Activated T-cell treated with anti-CD3 and anti-CD28 coated beads, Interleukin-2, amount 50 U/mL, for 72 hours (primary cell): ENCODE measurements at regions not wholly inside any gene's neighbourhood (a gene's known extent, or its start where the extent isn't known, plus 50 kb on each side); places are given as distances from the start of the nearest gene placed in this dataset.
A peak's percentile ranks its signal among the peaks of the same experiment; 100 is the strongest.
"Not testable (repeated sequence)": the region's sequence is repeated elsewhere in the genome, so short reads cannot be mapped to it uniquely, and the experiment has no call there.

Experiments used
- ATAC-seq, 2 donors: fragments of 150-1000 bp; cut with Tn5 transposase; replicated peaks in 1 of 2; 2 replicates each; pipeline ENCODE4 v1.10.0; 2021; ENCODE audit warnings: moderate library complexity in 2 of 2, mild to moderate bottlenecking in 1 of 2
- DNase-seq, 2 donors: peaks; one replicate each; pipeline ENCODE4 v3.0.0; 2021 to 2022; ENCODE audit warnings: mixed read lengths in 1 of 2
- H3K27ac Mint-ChIP-seq: one replicate; pipeline ENCODE4 v1.8.0; 2022; ENCODE audit warnings: mild to moderate bottlenecking, moderate library complexity, mixed read lengths
- H3K27me3 Mint-ChIP-seq: one replicate; pipeline ENCODE4 v1.8.0; 2022; ENCODE audit warnings: low read depth, mixed read lengths
- H3K36me3 Mint-ChIP-seq, 2 donors: one replicate each; pipeline ENCODE4 v1.8.0; 2022; ENCODE audit warnings: mixed read lengths in 2 of 2, mild to moderate bottlenecking in 1 of 2; ENCODE audit not compliant: insufficient read depth in 2 of 2
- H3K4me1 Mint-ChIP-seq: one replicate; pipeline ENCODE4 v1.8.0; 2022; ENCODE audit warnings: low read depth, mixed read lengths
- H3K4me3 Mint-ChIP-seq, 2 donors: one replicate each; pipeline ENCODE4 v1.8.0; 2022; ENCODE audit warnings: mild to moderate bottlenecking in 2 of 2, mixed read lengths in 2 of 2, moderate library complexity in 2 of 2
- H3K9me3 Mint-ChIP-seq, 2 donors: one replicate each; pipeline ENCODE4 v1.8.0; 2022; ENCODE audit warnings: mixed read lengths in 2 of 2

- Mint-ChIP-seq H3K36me3 (no peaks in the 10 kb centered on the region), H3K9me3 (peaks cover 0 to 2% of the 10 kb centered on the region in 2 donors), H3K4me1 (no peaks in the 10 kb centered on the region), H3K27me3 (no peaks in the 10 kb centered on the region), H3K4me3 (no peak overlapping the region), H3K27ac (no peak overlapping the region)
- ATAC-seq = no peak
- DNase-seq = no peak
Observed at GRCh38 chr1:57576756-57577155, 152.9 kb upstream of the DAB1 start.

GRCh38 chr1:57572016-57572415, 148.2 kb upstream of the DAB1 start:
- H3K4me3 Mint-ChIP-seq = no peak overlapping the region
- no peak for ATAC-seq
- no peaks in the 10 kb centered on the region for H3K27me3 Mint-ChIP-seq

GRCh38 chr1:57558066-57558465, 134.2 kb upstream of the DAB1 start:
- H3K4me1 Mint-ChIP-seq, H3K4me3 Mint-ChIP-seq, H3K27me3 Mint-ChIP-seq, H3K9me3 Mint-ChIP-seq, H3K36me3 Mint-ChIP-seq, DNase-seq, H3K27ac Mint-ChIP-seq, ATAC-seq: not testable (repeated sequence)

More at GRCh38 chr1:57572016-57572415, 148.2 kb upstream of the DAB1 start:
- H3K4me1 Mint-ChIP-seq = no peaks in the 10 kb centered on the region
- DNase-seq = no peak
- peaks cover 0 to 2% of the 10 kb centered on the region in 2 donors for H3K9me3 Mint-ChIP-seq
- no peak overlapping the region for H3K27ac Mint-ChIP-seq
- H3K36me3 Mint-ChIP-seq = no peaks in the 10 kb centered on the region

GRCh38 chr1:57553666-57554065, 129.8 kb upstream of the DAB1 start:
- Mint-ChIP-seq H3K27ac (no peak overlapping the region), H3K4me1 (no peaks in the 10 kb centered on the region), H3K4me3 (no peak overlapping the region), H3K9me3 (peaks cover 3 to 4% of the 10 kb centered on the region in 2 donors), H3K36me3 (no peaks in the 10 kb centered on the region), H3K27me3 (no peaks in the 10 kb centered on the region)
- ATAC-seq = no peak
- no peak for DNase-seq

GRCh38 chr1:57551476-57551875, 127.6 kb upstream of the DAB1 start:
- no peaks in the 10 kb centered on the region for H3K27me3 Mint-ChIP-seq

GRCh38 chr1:57550092-57550491, 126.2 kb upstream of the DAB1 start:
- Mint-ChIP-seq H3K9me3 (peaks cover 2 to 4% of the 10 kb centered on the region in 2 donors), H3K4me1 (no peaks in the 10 kb centered on the region), H3K36me3 (no peaks in the 10 kb centered on the region), H3K27me3 (no peaks in the 10 kb centered on the region), H3K27ac (no peak overlapping the region), H3K4me3 (no peak overlapping the region)
- DNase-seq (no peak), ATAC-seq (no peak)

More at GRCh38 chr1:57551476-57551875, 127.6 kb upstream of the DAB1 start:
- Mint-ChIP-seq H3K4me3 (no peak overlapping the region), H3K9me3 (peaks cover 0 to 3% of the 10 kb centered on the region in 2 donors), H3K36me3 (no peaks in the 10 kb centered on the region), H3K27ac (no peak overlapping the region), H3K4me1 (no peaks in the 10 kb centered on the region)
- DNase-seq = no peak
- ATAC-seq = no peak

GRCh38 chr1:57549300-57549699, 125.4 kb upstream of the DAB1 start:
- H3K9me3 Mint-ChIP-seq = peaks cover 2 to 8% of the 10 kb centered on the region in 2 donors
- no peaks in the 10 kb centered on the region for H3K27me3 Mint-ChIP-seq
- no peak for ATAC-seq
- no peak overlapping the region for H3K27ac Mint-ChIP-seq
- H3K4me1 Mint-ChIP-seq = no peaks in the 10 kb centered on the region
- H3K36me3 Mint-ChIP-seq = no peaks in the 10 kb centered on the region
- no peak overlapping the region for H3K4me3 Mint-ChIP-seq
- no peak for DNase-seq

- Mint-ChIP-seq H3K9me3 (peaks cover 2 to 6% of the 10 kb centered on the region in 2 donors), H3K4me1 (no peaks in the 10 kb centered on the region), H3K27ac (no peak overlapping the region), H3K4me3 (no peak overlapping the region), H3K36me3 (no peaks in the 10 kb centered on the region), H3K27me3 (no peaks in the 10 kb centered on the region)
- DNase-seq (no peak), ATAC-seq (no peak)
Observed at GRCh38 chr1:57546549-57547330, 122.9 kb upstream of the DAB1 start.

GRCh38 chr1:57544345-57544744, 120.5 kb upstream of the DAB1 start:
- ATAC-seq (no peak), DNase-seq (no peak)
- no peak overlapping the region for H3K4me3 Mint-ChIP-seq
- no peaks in the 10 kb centered on the region for H3K27me3 Mint-ChIP-seq
- no peaks in the 10 kb centered on the region for H3K36me3 Mint-ChIP-seq
- H3K9me3 Mint-ChIP-seq = peaks cover 2 to 6% of the 10 kb centered on the region in 2 donors
- no peak overlapping the region for H3K27ac Mint-ChIP-seq
- no peaks in the 10 kb centered on the region for H3K4me1 Mint-ChIP-seq

GRCh38 chr1:57536749-57537423, 113.0 kb upstream of the DAB1 start:
- ATAC-seq = no peak
- Mint-ChIP-seq H3K4me3 (no peak overlapping the region), H3K27me3 (no peaks in the 10 kb centered on the region), H3K27ac (no peak overlapping the region), H3K9me3 (no peaks in the 10 kb centered on the region), H3K4me1 (no peaks in the 10 kb centered on the region), H3K36me3 (no peaks in the 10 kb centered on the region)
- DNase-seq = no peak

GRCh38 chr1:57532299-57532698, 108.4 kb upstream of the DAB1 start:
- no peak for ATAC-seq

GRCh38 chr1:57530911-57531260, 107.0 kb upstream of the DAB1 start:
- not testable (repeated sequence) for H3K27ac Mint-ChIP-seq, H3K36me3 Mint-ChIP-seq, H3K27me3 Mint-ChIP-seq, H3K9me3 Mint-ChIP-seq, H3K4me3 Mint-ChIP-seq, DNase-seq, H3K4me1 Mint-ChIP-seq, ATAC-seq

More at GRCh38 chr1:57532299-57532698, 108.4 kb upstream of the DAB1 start:
- peak overlapping the region; percentile 54 for H3K27ac Mint-ChIP-seq
- peaks cover 5% of the 10 kb centered on the region in 2 donors for H3K9me3 Mint-ChIP-seq
- H3K4me1 Mint-ChIP-seq = no peaks in the 10 kb centered on the region
- no peaks in the 10 kb centered on the region for H3K36me3 Mint-ChIP-seq
- no peak for DNase-seq
- H3K4me3 Mint-ChIP-seq = no peak overlapping the region
- H3K27me3 Mint-ChIP-seq = no peaks in the 10 kb centered on the region

- Mint-ChIP-seq H3K9me3 (peaks cover 5% of the 10 kb centered on the region in 2 donors), H3K36me3 (no peaks in the 10 kb centered on the region), H3K27ac (no peak overlapping the region), H3K27me3 (no peaks in the 10 kb centered on the region), H3K4me1 (no peaks in the 10 kb centered on the region), H3K4me3 (no peak overlapping the region)
- DNase-seq (no peak), ATAC-seq (no peak)
Observed at GRCh38 chr1:57530206-57530910, 106.5 kb upstream of the DAB1 start.
